Liver (tissue), 8 donors: ENCODE measurements at regions not wholly inside any gene's neighbourhood (a gene's known extent, or its start where the extent isn't known, plus 50 kb on each side); places are given as distances from the start of the nearest gene placed in this dataset.

Source experiments
- DNase-seq: peaks from one replicate; pipeline ENCODE4 v3.0.0-alpha.2; 2017; ENCODE audit warnings: low spot score
- H3K27ac ChIP-seq, 2 donors: one replicate each; pipeline ENCODE4 v1.7.0; 2013; ENCODE audit warnings: inconsistent platforms in 2 of 2, low read length in 2 of 2, control low read depth in 1 of 2, low read depth in 1 of 2, mild to moderate bottlenecking in 1 of 2
- H3K27me3 ChIP-seq, 4 donors: one replicate each; pipeline versions ENCODE4 v1.6.1 to v1.7.0; 2013; ENCODE audit warnings: low read length in 3 of 4, inconsistent platforms in 1 of 4, mild to moderate bottlenecking in 1 of 4, moderate library complexity in 1 of 4; ENCODE audit not compliant: control insufficient read depth in 4 of 4, insufficient read depth in 4 of 4
- H3K36me3 ChIP-seq, 4 donors: one replicate each; pipeline versions ENCODE4 v1.6.1 to v1.7.0; 2013; ENCODE audit warnings: low read length in 3 of 4, mild to moderate bottlenecking in 3 of 4, low read depth in 1 of 4, moderate library complexity in 1 of 4; ENCODE audit not compliant: control insufficient read depth in 4 of 4, insufficient read depth in 3 of 4
- H3K4me1 ChIP-seq, 4 donors: one replicate each; pipeline versions ENCODE4 v1.6.1 to v1.7.0; 2013; ENCODE audit warnings: low read length in 3 of 4, mild to moderate bottlenecking in 3 of 4, moderate library complexity in 1 of 4; ENCODE audit not compliant: control insufficient read depth in 4 of 4, insufficient read depth in 4 of 4
- H3K4me3 ChIP-seq, 3 donors: one replicate each; pipeline versions ENCODE4 v1.6.1 to v1.7.0; 2013; ENCODE audit warnings: low read length in 3 of 3, control low read depth in 1 of 3, low read depth in 1 of 3, mild to moderate bottlenecking in 1 of 3
- H3K9ac ChIP-seq, 2 donors: one replicate each; pipeline ENCODE4 v1.7.0; 2013; ENCODE audit warnings: low read length in 2 of 2, mild to moderate bottlenecking in 2 of 2, moderate library complexity in 2 of 2, control low read depth in 1 of 2, low read depth in 1 of 2
- H3K9me3 ChIP-seq, 4 donors: one replicate each; pipeline versions ENCODE4 v1.6.1 to v1.7.0; 2013; ENCODE audit warnings: low read length in 3 of 4; ENCODE audit not compliant: control insufficient read depth in 4 of 4
- ATF3 ChIP-seq: IDR thresholded peaks from 2 replicates; pipeline ENCODE4 v1.6.1; 2016; ENCODE audit warnings: antibody characterized with exemption
- CTCF ChIP-seq: fragments of 150-350 bp; IDR thresholded peaks from 2 replicates; pipeline ENCODE4 v1.5.1; 2017; ENCODE audit warnings: improper control_type of control experiment, low read depth, low read length; ENCODE audit not compliant: missing input control
- EGR1 ChIP-seq, 2 donors: IDR thresholded peaks; 2 replicates each; pipeline ENCODE4 v1.6.1; 2016 to 2018; ENCODE audit warnings: antibody characterized with exemption in 2 of 2, low read depth in 2 of 2
- FOXA1 ChIP-seq: IDR thresholded peaks from 2 replicates; pipeline ENCODE4 v1.6.1; 2016; ENCODE audit warnings: antibody characterized with exemption
- GABPA ChIP-seq, 2 donors: IDR thresholded peaks in 1 of 2; conservative IDR thresholded peaks in 1 of 2; 2 replicates each; pipeline ENCODE4 v1.6.1; 2016; ENCODE audit warnings: antibody characterized with exemption in 2 of 2, mild to moderate bottlenecking in 1 of 2, moderate library complexity in 1 of 2
- HNF4G ChIP-seq: IDR thresholded peaks from 2 replicates; pipeline ENCODE4 v1.6.1; 2016; ENCODE audit warnings: antibody characterized with exemption
- JUND ChIP-seq, 2 donors: IDR thresholded peaks; 2 replicates each; pipeline ENCODE4 v1.6.1; 2016; ENCODE audit warnings: antibody characterized with exemption in 2 of 2
- MAX ChIP-seq: IDR thresholded peaks from 2 replicates; pipeline ENCODE4 v1.6.1; 2016; ENCODE audit warnings: antibody characterized with exemption
- NR2F2 ChIP-seq: IDR thresholded peaks from 2 replicates; pipeline ENCODE4 v1.6.1; 2016; ENCODE audit warnings: antibody characterized with exemption
- RAD21 ChIP-seq, 2 donors: IDR thresholded peaks; 2 replicates each; pipeline ENCODE4 v1.6.1; 2016; ENCODE audit warnings: antibody characterized with exemption in 2 of 2, mild to moderate bottlenecking in 2 of 2
- REST ChIP-seq: IDR thresholded peaks from 2 replicates; pipeline ENCODE4 v1.6.1; 2016; ENCODE audit warnings: antibody characterized with exemption, mild to moderate bottlenecking
- RXRA ChIP-seq, 2 donors: IDR thresholded peaks; 2 replicates each; pipeline ENCODE4 v1.6.1; 2017 to 2018; ENCODE audit warnings: antibody characterized with exemption in 2 of 2, mild to moderate bottlenecking in 1 of 2
- SP1 ChIP-seq: IDR thresholded peaks from 2 replicates; pipeline ENCODE4 v1.6.1; 2018; ENCODE audit warnings: antibody characterized with exemption, mild to moderate bottlenecking
- TAF1 ChIP-seq: conservative IDR thresholded peaks from 2 replicates; pipeline ENCODE4 v1.6.1; 2016; ENCODE audit warnings: antibody characterized with exemption, mild to moderate bottlenecking
- YY1 ChIP-seq: IDR thresholded peaks from 2 replicates; pipeline ENCODE4 v1.6.1; 2016; ENCODE audit warnings: antibody characterized with exemption, mild to moderate bottlenecking
- ZBTB33 ChIP-seq: IDR thresholded peaks from 2 replicates; pipeline ENCODE4 v1.6.1; 2016; ENCODE audit warnings: antibody characterized with exemption
- WGBS: extraction: QIAGEN DNeasy Blood & Tissue Kit; methylation state at CpG from one replicate; pipeline ENCODE4 v1.1.7; 2013; 5-methylcytosine and 5-hydroxymethylcytosine counted together
- donor health status: healthy.
- donor health status: healthy.
- donor health status: healthy.
- donor health status: healthy.
- donor health status: healthy.

GRCh38 chrX:20980426-20980825 lies 393.8 kb upstream of the CNKSR2 start:
- Histone ChIP-seq H3K4me3 (no peak overlapping the region), H3K36me3 (no peaks in the 10 kb centered on the region), H3K27me3 (no peaks in the 10 kb centered on the region), H3K27ac (no peak overlapping the region), H3K9ac (no peak overlapping the region), H3K9me3 (no peaks in the 10 kb centered on the region), H3K4me1 (no peaks in the 10 kb centered on the region)
- no peak for DNase-seq
- 70% methylated on average over 1 of the region's 1 CpG for WGBS
- TF ChIP-seq HNF4G (no peak), ZBTB33 (no peak), EGR1 (IDR thresholded peaks at IDR 0.05; ENCODE audit: low read depth in 2 of 2) (no peak), TAF1 (no peak), MAX (no peak), RXRA (IDR thresholded peaks at IDR 0.05) (no peak), GABPA (IDR thresholded peaks at IDR 0.05 in 1 of 2, conservative IDR thresholded peaks at IDR 0.05 in 1 of 2) (no peak), ATF3 (no peak), FOXA1 (no peak), REST (no peak), CTCF (no peak), RAD21 (IDR thresholded peaks at IDR 0.05) (no peak), SP1 (no peak), YY1 (no peak), JUND (IDR thresholded peaks at IDR 0.05) (no peak)

- H3K27me3 ChIP-seq = peaks cover 0 to 2% (median 0%) of the 10 kb centered on the region in 4 donors
- no peak for TF ChIP-seq GABPA (IDR thresholded peaks at IDR 0.05 in 1 of 2, conservative IDR thresholded peaks at IDR 0.05 in 1 of 2)
- TF ChIP-seq FOXA1 = no peak
- no peak for TF ChIP-seq ZBTB33
- TF ChIP-seq ATF3 = no peak
- no peak for TF ChIP-seq EGR1 (IDR thresholded peaks at IDR 0.05; ENCODE audit: low read depth in 2 of 2)
- TF ChIP-seq NR2F2 = no peak
- TF ChIP-seq JUND (IDR thresholded peaks at IDR 0.05) = no peak
- no peak for TF ChIP-seq YY1
- no peak for TF ChIP-seq TAF1
- TF ChIP-seq RAD21 (IDR thresholded peaks at IDR 0.05) = no peak
- no peak for TF ChIP-seq CTCF
- TF ChIP-seq RXRA (IDR thresholded peaks at IDR 0.05) = no peak
- H3K27ac ChIP-seq = no peak overlapping the region
- 92% methylated on average over 2 of the region's 2 CpGs for WGBS
- H3K36me3 ChIP-seq = no peaks in the 10 kb centered on the region
- no peaks in the 10 kb centered on the region for H3K4me1 ChIP-seq
- H3K4me3 ChIP-seq = no peak overlapping the region
- DNase-seq = no peak
- H3K9me3 ChIP-seq = no peaks in the 10 kb centered on the region
- H3K9ac ChIP-seq = no peak overlapping the region
Measured at GRCh38 chrX:20974326-20974725, 399.9 kb upstream of the CNKSR2 start.
